ENCODE measurements at regions not wholly inside any gene's neighbourhood (a gene's known extent, or its start where the extent isn't known, plus 50 kb on each side); places are given as distances from the start of the nearest gene placed in this dataset.
A peak's percentile ranks its signal among the peaks of the same experiment; 100 is the strongest.

GRCh38 chr9:88077071-88077617, 61.1 kb downstream of the SPATA31C2 start:
- intact Hi-C loops (cut with DNase I), result no loop called here
- Histone ChIP-seq H3K4me3 (ENCODE audit: low read length in 3 of 3) (peak overlapping the region in 1 of 3 donors; percentile 80), H3K4me1 (ENCODE audit: control insufficient read depth in 2 of 3, insufficient read depth in 2 of 3, low read depth in 1 of 3, low read length in 3 of 3) (peaks cover 0 to 9% (median 0%) of the 10 kb centered on the region in 3 donors), H3K27ac (ENCODE audit: low read depth in 2 of 2, low read length in 2 of 2) (peak overlapping the region; percentile 78 to 87), H3K9me3 (ENCODE audit: control insufficient read depth in 2 of 3, insufficient read depth in 1 of 3, low read length in 3 of 3) (no peaks in the 10 kb centered on the region), H3K27me3 (ENCODE audit: control insufficient read depth, insufficient read depth, low read length) (no peaks in the 10 kb centered on the region), H3K9ac (ENCODE audit: low read length in 3 of 3) (peak overlapping the region in 1 of 3 donors; percentile 60), H3K36me3 (ENCODE audit: control insufficient read depth in 2 of 3, insufficient read depth in 3 of 3, low read length in 3 of 3) (no peaks in the 10 kb centered on the region)
- no peak for FAIRE-seq
- DNase-seq, result peak in 2 of 5 donors; percentile 21 to 54
- TF ChIP-seq, protein P1, sequence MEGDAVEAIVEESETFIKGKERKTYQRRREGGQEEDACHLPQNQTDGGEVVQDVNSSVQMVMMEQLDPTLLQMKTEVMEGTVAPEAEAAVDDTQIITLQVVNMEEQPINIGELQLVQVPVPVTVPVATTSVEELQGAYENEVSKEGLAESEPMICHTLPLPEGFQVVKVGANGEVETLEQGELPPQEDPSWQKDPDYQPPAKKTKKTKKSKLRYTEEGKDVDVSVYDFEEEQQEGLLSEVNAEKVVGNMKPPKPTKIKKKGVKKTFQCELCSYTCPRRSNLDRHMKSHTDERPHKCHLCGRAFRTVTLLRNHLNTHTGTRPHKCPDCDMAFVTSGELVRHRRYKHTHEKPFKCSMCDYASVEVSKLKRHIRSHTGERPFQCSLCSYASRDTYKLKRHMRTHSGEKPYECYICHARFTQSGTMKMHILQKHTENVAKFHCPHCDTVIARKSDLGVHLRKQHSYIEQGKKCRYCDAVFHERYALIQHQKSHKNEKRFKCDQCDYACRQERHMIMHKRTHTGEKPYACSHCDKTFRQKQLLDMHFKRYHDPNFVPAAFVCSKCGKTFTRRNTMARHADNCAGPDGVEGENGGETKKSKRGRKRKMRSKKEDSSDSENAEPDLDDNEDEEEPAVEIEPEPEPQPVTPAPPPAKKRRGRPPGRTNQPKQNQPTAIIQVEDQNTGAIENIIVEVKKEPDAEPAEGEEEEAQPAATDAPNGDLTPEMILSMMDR (IDR thresholded peaks at IDR 0.05; ENCODE audit: borderline replicate concordance, extremely low read depth, insufficient read depth), result no peak

DNA sequence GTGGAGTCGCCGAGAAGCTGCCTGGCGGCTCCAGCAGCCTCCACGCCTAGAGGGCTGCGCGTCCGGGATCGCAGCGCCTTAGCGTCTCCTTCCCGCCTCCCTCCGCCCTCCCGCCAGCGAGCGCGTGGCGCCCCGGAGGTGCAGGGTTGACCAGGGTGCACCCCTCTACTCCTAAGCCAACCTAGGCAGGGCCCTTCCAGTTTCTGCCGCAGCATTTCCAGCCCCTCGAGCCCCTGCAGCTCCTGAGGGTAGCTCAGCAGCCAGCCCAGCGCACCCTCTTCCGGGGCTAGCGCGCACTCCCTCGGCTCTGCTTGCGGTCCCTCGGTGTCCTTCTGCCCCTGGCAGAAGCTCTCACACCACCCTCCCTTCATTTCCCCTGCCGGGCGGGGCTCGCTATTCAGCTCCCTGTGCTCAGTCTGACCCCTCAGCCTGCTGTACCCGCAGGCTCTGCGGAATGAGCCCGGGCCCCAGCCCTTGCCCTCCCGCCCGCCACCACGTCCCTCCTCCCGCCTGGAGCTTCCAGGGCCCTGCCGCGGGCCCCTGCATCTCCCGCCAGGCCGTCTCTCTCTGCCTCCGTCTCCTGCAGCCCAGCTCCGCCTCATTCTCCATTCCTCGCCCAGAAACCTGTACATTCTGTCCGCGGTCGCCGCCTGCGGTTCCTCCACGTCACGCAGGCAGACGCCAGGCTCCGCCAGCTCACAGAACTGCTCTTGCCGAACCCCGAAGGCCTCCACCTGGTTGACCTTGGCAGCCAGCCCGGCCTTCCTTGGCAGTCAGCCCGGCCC, 61.8 kb downstream of the SPATA31C2 start:
- Histone ChIP-seq H3K36me3 (ENCODE audit: control insufficient read depth in 2 of 3, insufficient read depth in 3 of 3, low read length in 3 of 3) (no peaks in the 10 kb centered on the region), H3K27ac (ENCODE audit: low read depth in 2 of 2, low read length in 2 of 2) (peak overlapping the region; percentile 84 to 87), H3K4me1 (ENCODE audit: control insufficient read depth in 2 of 3, insufficient read depth in 2 of 3, low read depth in 1 of 3, low read length in 3 of 3) (peaks cover 0 to 9% (median 0%) of the 10 kb centered on the region in 3 donors), H3K9ac (ENCODE audit: low read length in 3 of 3) (peak overlapping the region; percentile 24 to 66 (median 65)), H3K9me3 (ENCODE audit: control insufficient read depth in 2 of 3, insufficient read depth in 1 of 3, low read length in 3 of 3) (no peaks in the 10 kb centered on the region), H3K27me3 (ENCODE audit: control insufficient read depth, insufficient read depth, low read length) (no peaks in the 10 kb centered on the region), H3K4me3 (ENCODE audit: low read length in 3 of 3) (peak overlapping the region; percentile 44 to 80 (median 61))
- TF ChIP-seq, protein P1 (IDR thresholded peaks at IDR 0.05; ENCODE audit: borderline replicate concordance, extremely low read depth, insufficient read depth), result no peak
- FAIRE-seq (no peak), DNase-seq (peak; percentile 86 to 96 (median 90))
- intact Hi-C loops (cut with DNase I), result no loop called here

DNA sequence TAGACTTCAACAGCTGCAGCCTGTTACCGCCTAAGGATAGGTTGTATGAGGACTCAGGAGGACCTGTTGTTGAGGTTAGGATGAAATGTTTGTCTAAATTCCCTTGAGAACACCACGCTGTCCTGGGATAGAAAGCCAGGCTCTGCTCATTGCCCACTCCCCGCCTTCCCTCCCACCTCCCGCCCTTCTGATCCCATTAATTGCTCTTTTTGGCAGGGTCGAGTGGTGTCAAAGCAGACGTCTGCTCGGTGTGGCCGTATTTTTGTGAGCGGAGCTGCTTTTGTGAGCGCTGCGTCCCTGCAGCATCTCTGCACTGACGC, 62.3 kb downstream of the SPATA31C2 start:
- DNase-seq, result no peak
- H3K4me1 ChIP-seq (ENCODE audit: control insufficient read depth in 2 of 3, insufficient read depth in 2 of 3, low read depth in 1 of 3, low read length in 3 of 3), result peaks cover 0 to 9% (median 0%) of the 10 kb centered on the region in 3 donors
- H3K36me3 ChIP-seq (ENCODE audit: control insufficient read depth in 2 of 3, insufficient read depth in 3 of 3, low read length in 3 of 3), result no peaks in the 10 kb centered on the region
- peak overlapping the region; percentile 84 to 87 for H3K27ac ChIP-seq (ENCODE audit: low read depth in 2 of 2, low read length in 2 of 2)
- intact Hi-C loops (cut with DNase I), result no loop called here
- H3K27me3 ChIP-seq (ENCODE audit: control insufficient read depth, insufficient read depth, low read length), result no peaks in the 10 kb centered on the region
- H3K9ac ChIP-seq (ENCODE audit: low read length in 3 of 3), result peak overlapping the region; percentile 24 to 66 (median 65)
- peak overlapping the region; percentile 44 to 80 (median 61) for H3K4me3 ChIP-seq (ENCODE audit: low read length in 3 of 3)
- no peaks in the 10 kb centered on the region for H3K9me3 ChIP-seq (ENCODE audit: control insufficient read depth in 2 of 3, insufficient read depth in 1 of 3, low read length in 3 of 3)
- no peak for FAIRE-seq
- TF ChIP-seq, protein P1 (IDR thresholded peaks at IDR 0.05; ENCODE audit: borderline replicate concordance, extremely low read depth, insufficient read depth), result no peak

Data from kidney (tissue), 13 donors.